CD8-positive, alpha-beta memory T cell (primary cell): ENCODE measurements at regions not wholly inside any gene's neighbourhood (a gene's known extent, or its start where the extent isn't known, plus 50 kb on each side); places are given as distances from the start of the nearest gene placed in this dataset.

Experiments used
- CTCF ChIA-PET: fragments of 350-600 bp; sonication (Branson Sonifier 250); formaldehyde crosslinking; loops from one replicate; lab custom pipeline; 2021; ENCODE audit warnings: antibody characterized with exemption; lab: Charles Lee
- POLR2A ChIA-PET: fragments of 350-600 bp; sonication (Branson Sonifier 250); formaldehyde crosslinking; loops from one replicate; lab custom pipeline; 2021; ENCODE audit warnings: antibody characterized with exemption; lab: Charles Lee
- DNase-seq, 5 donors: peaks; one replicate each; pipeline versions ENCODE4 v3.0.0 to v3.0.0-alpha.2; 2020 to 2022; ENCODE audit warnings: mixed read lengths in 1 of 5
- H3K27ac ChIP-seq: one replicate; pipeline ENCODE4 v1.7.0; 2013; ENCODE audit warnings: low read depth, mild to moderate bottlenecking, low read length, moderate library complexity
- H3K27me3 ChIP-seq: 2 replicates; pipeline ENCODE4 v1.7.0; 2013; ENCODE audit warnings: low read length, mild to moderate bottlenecking; ENCODE audit not compliant: insufficient read depth, poor library complexity, severe bottlenecking
- H3K36me3 ChIP-seq: 2 replicates; pipeline ENCODE4 v1.7.0; 2013; ENCODE audit warnings: mild to moderate bottlenecking, low read length, moderate library complexity; ENCODE audit not compliant: insufficient read depth
- H3K4me1 ChIP-seq: 2 replicates; pipeline ENCODE4 v1.7.0; 2013; ENCODE audit warnings: mild to moderate bottlenecking, low read length, moderate library complexity; ENCODE audit not compliant: insufficient read depth
- H3K4me3 ChIP-seq: 2 replicates; pipeline ENCODE4 v1.7.0; 2013; ENCODE audit warnings: mild to moderate bottlenecking, low read length
- H3K9me3 ChIP-seq: 2 replicates; pipeline ENCODE4 v1.7.0; 2013; ENCODE audit warnings: mild to moderate bottlenecking, low read length
- H3K27ac Mint-ChIP-seq, 8 donors: one replicate each; pipeline ENCODE4 v1.8.0; 2020 to 2021; ENCODE audit warnings: mixed read lengths in 8 of 8, mild to moderate bottlenecking in 6 of 8, inconsistent platforms in 3 of 8, moderate library complexity in 3 of 8
- H3K27me3 Mint-ChIP-seq, 2 donors: one replicate each; pipeline ENCODE4 v1.8.0; 2020 to 2021; ENCODE audit warnings: mixed read lengths in 2 of 2, mild to moderate bottlenecking in 1 of 2, moderate library complexity in 1 of 2
- H3K36me3 Mint-ChIP-seq, 3 donors: one replicate each; pipeline ENCODE4 v1.8.0; 2020 to 2021; ENCODE audit warnings: mixed read lengths in 3 of 3, inconsistent platforms in 1 of 3, mild to moderate bottlenecking in 1 of 3
- H3K4me1 Mint-ChIP-seq, 3 donors: one replicate each; pipeline ENCODE4 v1.8.0; 2020 to 2021; ENCODE audit warnings: mixed read lengths in 3 of 3, inconsistent platforms in 1 of 3, mild to moderate bottlenecking in 1 of 3
- H3K4me3 Mint-ChIP-seq, 7 donors: one replicate each; pipeline ENCODE4 v1.8.0; 2020 to 2021; ENCODE audit warnings: mixed read lengths in 7 of 7, mild to moderate bottlenecking in 6 of 7, moderate library complexity in 4 of 7, inconsistent platforms in 2 of 7
- H3K9me3 Mint-ChIP-seq, 5 donors: one replicate each; pipeline ENCODE4 v1.8.0; 2020 to 2022; ENCODE audit warnings: mixed read lengths in 5 of 5, mild to moderate bottlenecking in 3 of 5, moderate library complexity in 2 of 5, inconsistent platforms in 1 of 5

- ChIA-PET POLR2A (no interaction called here), CTCF (no interaction called here)
- Histone ChIP-seq H3K36me3 (no peaks in the 10 kb centered on the region), H3K4me3 (no peak overlapping the region), H3K27ac (no peak overlapping the region), H3K9me3 (no peaks in the 10 kb centered on the region), H3K4me1 (no peaks in the 10 kb centered on the region), H3K27me3 (no peaks in the 10 kb centered on the region)
- H3K27me3 Mint-ChIP-seq = no peaks in the 10 kb centered on the region
- no peaks in the 10 kb centered on the region for H3K4me1 Mint-ChIP-seq
- H3K4me3 Mint-ChIP-seq = no peak overlapping the region
- H3K36me3 Mint-ChIP-seq = peaks cover 0 to 3% (median 0%) of the 10 kb centered on the region in 3 donors
- peaks cover 0 to 19% (median 2%) of the 10 kb centered on the region in 5 donors for H3K9me3 Mint-ChIP-seq
- no peak for DNase-seq
- H3K27ac Mint-ChIP-seq = no peak overlapping the region
These were observed 770.4 kb upstream of the ARPP21 start for GRCh38 chr3:34868935-34869334.

DNA sequence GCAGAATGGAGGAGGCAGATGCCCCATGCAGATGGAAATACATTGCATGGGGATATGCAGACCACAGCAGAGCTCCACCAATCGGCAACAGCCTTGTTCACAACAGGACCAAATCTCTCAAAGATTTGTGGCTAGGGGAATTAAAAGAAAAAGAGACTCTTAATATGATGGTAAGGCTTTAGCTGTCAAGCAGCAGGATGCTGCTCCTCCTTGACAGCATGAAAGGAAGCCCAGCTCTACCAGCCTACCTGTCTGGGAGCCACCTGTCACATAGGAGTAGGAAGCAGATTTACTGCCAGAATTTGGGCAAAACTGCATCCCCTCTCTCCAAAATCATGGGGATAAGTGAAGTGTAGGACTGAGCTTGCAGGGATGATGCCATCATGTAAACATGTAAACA lies 769.6 kb upstream of the ARPP21 start:
- peaks cover 0 to 13% (median 2%) of the 10 kb centered on the region in 5 donors for H3K9me3 Mint-ChIP-seq
- no peak for DNase-seq
- peaks cover 0 to 3% (median 0%) of the 10 kb centered on the region in 3 donors for H3K36me3 Mint-ChIP-seq
- H3K4me3 ChIP-seq = no peak overlapping the region
- POLR2A ChIA-PET = no interaction called here
- CTCF ChIA-PET = no interaction called here
- H3K9me3 ChIP-seq = no peaks in the 10 kb centered on the region
- no peaks in the 10 kb centered on the region for H3K4me1 ChIP-seq
- no peaks in the 10 kb centered on the region for H3K27me3 ChIP-seq
- no peak overlapping the region for H3K27ac ChIP-seq
- no peaks in the 10 kb centered on the region for H3K27me3 Mint-ChIP-seq
- H3K27ac Mint-ChIP-seq = no peak overlapping the region
- no peak overlapping the region for H3K4me3 Mint-ChIP-seq
- no peaks in the 10 kb centered on the region for H3K36me3 ChIP-seq
- no peaks in the 10 kb centered on the region for H3K4me1 Mint-ChIP-seq

DNA sequence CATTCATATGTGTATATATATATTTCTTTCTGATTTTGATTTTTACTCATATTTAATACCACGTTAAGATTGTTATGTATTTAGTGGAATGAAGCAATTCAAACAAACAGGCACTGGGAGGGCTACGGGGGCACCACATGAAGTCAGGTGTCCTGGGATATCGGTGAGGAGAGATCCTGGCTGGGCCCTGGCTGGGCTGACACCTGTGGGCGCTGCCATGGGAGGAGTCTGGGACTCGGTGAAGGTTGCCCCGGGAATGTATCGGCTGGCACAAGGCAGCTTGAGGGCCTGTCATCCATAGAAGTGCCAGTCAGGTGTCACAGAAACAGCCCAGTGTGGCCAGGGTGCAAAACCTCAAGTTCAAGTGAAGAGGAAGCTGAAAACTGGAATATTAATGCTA lies 766.9 kb upstream of the ARPP21 start:
- H3K4me1 Mint-ChIP-seq = no peaks in the 10 kb centered on the region
- Histone ChIP-seq H3K4me3 (no peak overlapping the region), H3K27ac (no peak overlapping the region), H3K27me3 (no peaks in the 10 kb centered on the region), H3K4me1 (no peaks in the 10 kb centered on the region), H3K9me3 (no peaks in the 10 kb centered on the region), H3K36me3 (no peaks in the 10 kb centered on the region)
- ChIA-PET POLR2A (no interaction called here), CTCF (no interaction called here)
- H3K4me3 Mint-ChIP-seq = no peak overlapping the region
- DNase-seq = no peak
- peaks cover 0 to 3% (median 0%) of the 10 kb centered on the region in 3 donors for H3K36me3 Mint-ChIP-seq
- H3K9me3 Mint-ChIP-seq = peaks cover 0 to 6% (median 0%) of the 10 kb centered on the region in 5 donors
- H3K27ac Mint-ChIP-seq = no peak overlapping the region
- no peaks in the 10 kb centered on the region for H3K27me3 Mint-ChIP-seq

- ChIA-PET POLR2A (no interaction called here), CTCF (no interaction called here)
- H3K27me3 Mint-ChIP-seq = no peaks in the 10 kb centered on the region
- Histone ChIP-seq H3K4me3 (no peak overlapping the region), H3K27me3 (no peaks in the 10 kb centered on the region), H3K9me3 (no peaks in the 10 kb centered on the region), H3K27ac (no peak overlapping the region), H3K36me3 (no peaks in the 10 kb centered on the region), H3K4me1 (no peaks in the 10 kb centered on the region)
- no peak overlapping the region for H3K27ac Mint-ChIP-seq
- DNase-seq = no peak
- no peak overlapping the region for H3K4me3 Mint-ChIP-seq
- H3K4me1 Mint-ChIP-seq = no peaks in the 10 kb centered on the region
- no peaks in the 10 kb centered on the region for H3K36me3 Mint-ChIP-seq
- H3K9me3 Mint-ChIP-seq = peaks cover 0 to 4% (median 0%) of the 10 kb centered on the region in 5 donors
These were observed 762.3 kb upstream of the ARPP21 start for GRCh38 chr3:34876997-34877396.

DNA sequence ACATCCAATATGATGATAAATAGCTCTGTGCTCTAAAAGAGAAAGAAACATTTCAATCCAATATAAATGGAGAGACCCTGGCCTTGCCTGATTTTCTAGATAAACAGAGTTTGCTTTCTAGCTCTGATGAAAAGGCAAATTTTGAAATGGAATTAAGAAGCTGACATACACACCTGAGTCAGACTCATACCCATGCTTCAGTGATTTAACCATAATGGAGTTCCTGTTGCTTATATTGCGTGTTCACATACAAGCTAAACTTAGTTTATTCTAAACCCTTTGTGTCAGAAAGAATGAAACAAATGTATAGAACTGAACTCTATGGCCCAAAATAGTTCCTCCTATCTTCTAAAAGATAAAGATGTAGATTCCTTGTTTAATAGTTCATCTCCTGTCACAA lies 760.8 kb upstream of the ARPP21 start:
- POLR2A ChIA-PET = no interaction called here
- H3K4me1 Mint-ChIP-seq = no peaks in the 10 kb centered on the region
- no peaks in the 10 kb centered on the region for H3K36me3 Mint-ChIP-seq
- H3K27me3 ChIP-seq = no peaks in the 10 kb centered on the region
- H3K27me3 Mint-ChIP-seq = no peaks in the 10 kb centered on the region
- peaks cover 0 to 5% (median 0%) of the 10 kb centered on the region in 5 donors for H3K9me3 Mint-ChIP-seq
- DNase-seq = no peak
- CTCF ChIA-PET = no interaction called here
- H3K27ac Mint-ChIP-seq = no peak overlapping the region
- no peaks in the 10 kb centered on the region for H3K36me3 ChIP-seq
- H3K4me3 Mint-ChIP-seq = no peak overlapping the region
- H3K4me1 ChIP-seq = no peaks in the 10 kb centered on the region
- H3K27ac ChIP-seq = no peak overlapping the region
- H3K4me3 ChIP-seq = no peak overlapping the region
- H3K9me3 ChIP-seq = no peaks in the 10 kb centered on the region

GRCh38 chr3:34881026-34881425 lies 758.3 kb upstream of the ARPP21 start:
- ChIA-PET POLR2A (no interaction called here), CTCF (no interaction called here)
- no peaks in the 10 kb centered on the region for H3K9me3 ChIP-seq
- no peak for DNase-seq
- H3K27ac ChIP-seq = no peak overlapping the region
- Mint-ChIP-seq H3K36me3 (no peaks in the 10 kb centered on the region), H3K27me3 (no peaks in the 10 kb centered on the region), H3K27ac (no peak overlapping the region), H3K9me3 (peaks cover 0 to 7% (median 2%) of the 10 kb centered on the region in 5 donors), H3K4me1 (no peaks in the 10 kb centered on the region), H3K4me3 (no peak overlapping the region)
- H3K4me3 ChIP-seq = no peak overlapping the region
- H3K27me3 ChIP-seq = no peaks in the 10 kb centered on the region
- H3K36me3 ChIP-seq = no peaks in the 10 kb centered on the region
- no peaks in the 10 kb centered on the region for H3K4me1 ChIP-seq

- no peak overlapping the region for H3K4me3 ChIP-seq
- no peaks in the 10 kb centered on the region for H3K4me1 Mint-ChIP-seq
- no peak overlapping the region for H3K27ac Mint-ChIP-seq
- no peaks in the 10 kb centered on the region for H3K27me3 Mint-ChIP-seq
- no peaks in the 10 kb centered on the region for H3K36me3 Mint-ChIP-seq
- H3K9me3 Mint-ChIP-seq = peaks cover 0 to 7% (median 5%) of the 10 kb centered on the region in 5 donors
- no peaks in the 10 kb centered on the region for H3K27me3 ChIP-seq
- no peak for DNase-seq
- no peak overlapping the region for H3K4me3 Mint-ChIP-seq
- H3K36me3 ChIP-seq = no peaks in the 10 kb centered on the region
- CTCF ChIA-PET = no interaction called here
- no peaks in the 10 kb centered on the region for H3K9me3 ChIP-seq
- POLR2A ChIA-PET = no interaction called here
- no peaks in the 10 kb centered on the region for H3K4me1 ChIP-seq
- H3K27ac ChIP-seq = no peak overlapping the region
These were observed 756.6 kb upstream of the ARPP21 start for GRCh38 chr3:34882764-34883163.

DNA sequence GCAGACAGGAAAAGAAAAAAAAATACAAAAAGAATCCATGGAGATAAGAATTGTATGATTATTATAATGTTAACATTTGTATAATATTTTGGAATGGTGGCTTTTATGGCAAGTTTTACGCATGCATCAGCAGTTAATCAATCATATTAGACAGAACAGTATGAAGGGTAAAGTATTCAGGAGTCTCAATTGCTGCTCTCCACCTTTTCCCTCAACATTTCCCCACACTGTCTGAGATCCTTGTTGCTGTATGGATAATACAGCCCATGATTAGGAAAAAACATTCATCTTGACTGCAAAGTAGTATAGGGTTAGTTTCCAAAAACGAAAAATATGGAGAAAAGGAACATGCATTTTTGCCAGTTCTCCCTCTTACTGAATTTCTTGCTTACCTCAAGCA lies 755.3 kb upstream of the ARPP21 start:
- Mint-ChIP-seq H3K9me3 (peaks cover 0 to 7% (median 5%) of the 10 kb centered on the region in 5 donors), H3K36me3 (no peaks in the 10 kb centered on the region), H3K27ac (no peak overlapping the region), H3K4me1 (no peaks in the 10 kb centered on the region), H3K27me3 (no peaks in the 10 kb centered on the region), H3K4me3 (no peak overlapping the region)
- no peaks in the 10 kb centered on the region for H3K27me3 ChIP-seq
- DNase-seq = no peak
- H3K4me3 ChIP-seq = no peak overlapping the region
- ChIA-PET CTCF (no interaction called here), POLR2A (no interaction called here)
- no peaks in the 10 kb centered on the region for H3K9me3 ChIP-seq
- H3K4me1 ChIP-seq = no peaks in the 10 kb centered on the region
- H3K36me3 ChIP-seq = no peaks in the 10 kb centered on the region
- H3K27ac ChIP-seq = no peak overlapping the region

DNA sequence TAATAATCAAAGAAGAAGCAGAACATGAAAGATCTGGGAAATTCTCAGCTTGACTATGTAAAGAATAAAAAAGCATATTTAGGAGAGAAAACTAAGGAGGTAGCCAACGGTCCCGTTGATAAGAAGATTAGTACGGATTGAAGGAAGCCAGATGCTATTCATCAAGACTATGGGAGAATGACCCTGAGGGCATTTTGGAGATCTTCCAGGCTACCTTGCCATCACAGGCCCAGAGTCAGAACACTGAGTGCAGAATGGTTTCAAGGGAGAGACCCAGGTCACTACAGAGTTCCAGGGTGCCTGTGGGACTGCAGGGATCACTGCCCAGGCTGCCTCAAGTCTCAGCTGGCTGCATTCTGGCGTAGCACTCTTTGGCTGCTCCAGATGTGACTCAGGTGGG lies 752.9 kb upstream of the ARPP21 start:
- H3K27ac Mint-ChIP-seq = no peak overlapping the region
- H3K27me3 Mint-ChIP-seq = no peaks in the 10 kb centered on the region
- peaks cover 0 to 7% (median 5%) of the 10 kb centered on the region in 5 donors for H3K9me3 Mint-ChIP-seq
- H3K4me3 Mint-ChIP-seq = no peak overlapping the region
- no peak for DNase-seq
- Histone ChIP-seq H3K4me1 (no peaks in the 10 kb centered on the region), H3K27me3 (no peaks in the 10 kb centered on the region), H3K36me3 (no peaks in the 10 kb centered on the region), H3K27ac (no peak overlapping the region), H3K9me3 (no peaks in the 10 kb centered on the region), H3K4me3 (no peak overlapping the region)
- H3K36me3 Mint-ChIP-seq = no peaks in the 10 kb centered on the region
- ChIA-PET CTCF (interaction anchor here (0.8 kb wide), 1 partner anchor 11 kb away, joined by 4 read pairs; no protein-coding TSS in a partner anchor), POLR2A (no interaction called here)
- H3K4me1 Mint-ChIP-seq = no peaks in the 10 kb centered on the region
